Kidney tubule cell (primary cell): ENCODE measurements at regions not wholly inside any gene's neighbourhood (a gene's known extent, or its start where the extent isn't known, plus 50 kb on each side); places are given as distances from the start of the nearest gene placed in this dataset.
A peak's percentile ranks its signal among the peaks of the same experiment; 100 is the strongest.
"Not testable (repeated sequence)": the region's sequence is repeated elsewhere in the genome, so short reads cannot be mapped to it uniquely, and the experiment has no call there.

ENCODE experiments used
- DNase-seq: peaks from one replicate; pipeline ENCODE4 v3.0.0-alpha.2; 2018; ENCODE audit warnings: low spot score

DNA sequence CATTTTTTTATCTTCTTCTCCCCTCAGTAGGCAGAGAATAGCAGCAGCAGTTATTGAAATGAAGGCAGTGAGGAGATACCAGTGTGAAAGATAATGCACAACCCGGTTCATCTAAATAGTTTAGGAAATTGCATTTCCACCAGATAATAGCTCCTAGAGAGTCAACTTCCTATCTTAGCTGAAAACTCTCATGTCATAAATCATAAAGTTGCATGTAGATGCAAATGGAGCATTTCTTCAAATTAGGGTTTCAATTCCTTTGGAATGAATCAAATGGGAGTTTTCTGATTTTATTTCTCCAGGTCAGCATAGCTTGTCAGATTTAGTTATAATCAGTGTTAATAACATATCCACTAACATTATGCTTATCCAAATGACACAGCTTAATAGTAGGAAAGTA, 335.3 kb downstream of the CNTNAP4 start:
- DNase-seq = no peak

DNA sequence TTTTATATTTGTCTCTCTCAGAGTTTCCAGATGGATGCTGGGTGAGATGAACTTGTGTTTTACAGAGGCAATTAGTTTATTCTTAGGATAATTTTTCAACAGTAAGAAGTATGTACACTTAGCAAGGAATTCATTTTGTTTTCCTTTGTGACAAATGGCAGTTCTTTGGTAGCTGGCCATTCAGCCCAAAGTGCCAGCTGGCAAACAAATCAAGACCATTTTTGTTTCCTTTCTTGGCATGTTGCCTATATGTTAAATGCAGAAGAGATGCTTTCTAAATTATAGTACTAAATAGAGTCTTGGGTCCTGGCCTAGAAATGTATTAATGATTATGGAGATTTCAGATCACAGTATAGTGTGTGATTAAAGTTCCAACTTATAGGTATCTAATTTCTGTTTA, 337.1 kb downstream of the CNTNAP4 start:
- DNase-seq = no peak

DNA sequence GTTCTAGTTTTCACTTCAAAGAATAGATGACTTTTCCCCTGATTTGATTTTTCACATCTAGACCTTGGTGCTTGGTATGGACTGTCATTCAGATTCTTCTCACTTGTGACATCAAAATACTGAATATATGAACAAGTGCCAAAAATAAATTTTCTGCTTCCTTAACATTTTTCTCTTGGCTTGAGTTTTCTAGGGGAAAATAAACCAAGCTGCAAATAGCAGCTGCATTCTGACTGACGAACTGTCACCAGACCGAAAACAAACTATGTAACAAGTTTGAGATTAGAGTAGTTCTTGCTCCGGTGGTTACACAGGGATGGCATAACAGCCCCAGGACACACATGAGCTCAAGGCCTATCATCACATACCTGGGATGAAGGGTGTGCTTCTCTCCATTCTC, 345.7 kb downstream of the CNTNAP4 start:
- no peak for DNase-seq

DNA sequence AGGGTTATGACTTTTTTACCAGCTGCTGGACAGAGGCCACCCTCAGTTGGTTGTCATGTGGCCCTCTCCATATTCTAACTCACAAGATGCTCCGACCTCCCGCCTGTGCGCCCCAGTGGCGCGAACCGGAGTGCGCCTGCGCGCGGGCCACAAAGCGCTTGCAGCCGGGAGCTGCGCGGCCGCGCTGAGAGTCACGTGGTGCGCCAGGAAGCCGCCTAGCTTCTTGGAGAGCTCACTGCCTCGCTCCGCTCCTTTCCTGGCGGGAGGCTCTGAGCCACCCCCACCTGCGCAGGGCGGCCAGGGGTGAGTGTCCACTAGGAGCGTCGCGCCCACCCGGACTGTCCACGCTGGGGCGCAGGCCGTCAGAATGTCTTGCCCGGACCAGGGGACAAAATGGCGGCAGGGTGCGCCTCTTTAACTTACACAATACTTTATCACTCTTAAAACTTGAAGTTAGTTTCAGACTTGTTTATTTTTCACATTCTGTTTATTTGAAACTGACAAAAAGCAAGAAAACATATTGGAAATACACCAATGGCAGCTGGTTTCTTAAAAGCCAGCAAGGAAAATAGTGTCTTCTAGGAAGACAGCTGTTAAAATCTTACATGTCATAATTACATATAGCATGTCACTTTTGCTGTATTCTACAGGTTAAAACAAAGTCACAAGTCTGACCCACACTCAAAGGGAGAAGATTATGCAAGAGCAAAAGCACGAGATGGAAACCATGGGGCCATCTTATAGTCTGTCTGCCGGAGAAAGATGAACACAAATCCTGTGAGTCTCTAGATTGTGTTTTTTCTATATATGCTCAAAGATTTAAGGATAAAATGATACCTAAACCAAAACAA, 357.9 kb downstream of the CNTNAP4 start:
- no peak for DNase-seq

DNA sequence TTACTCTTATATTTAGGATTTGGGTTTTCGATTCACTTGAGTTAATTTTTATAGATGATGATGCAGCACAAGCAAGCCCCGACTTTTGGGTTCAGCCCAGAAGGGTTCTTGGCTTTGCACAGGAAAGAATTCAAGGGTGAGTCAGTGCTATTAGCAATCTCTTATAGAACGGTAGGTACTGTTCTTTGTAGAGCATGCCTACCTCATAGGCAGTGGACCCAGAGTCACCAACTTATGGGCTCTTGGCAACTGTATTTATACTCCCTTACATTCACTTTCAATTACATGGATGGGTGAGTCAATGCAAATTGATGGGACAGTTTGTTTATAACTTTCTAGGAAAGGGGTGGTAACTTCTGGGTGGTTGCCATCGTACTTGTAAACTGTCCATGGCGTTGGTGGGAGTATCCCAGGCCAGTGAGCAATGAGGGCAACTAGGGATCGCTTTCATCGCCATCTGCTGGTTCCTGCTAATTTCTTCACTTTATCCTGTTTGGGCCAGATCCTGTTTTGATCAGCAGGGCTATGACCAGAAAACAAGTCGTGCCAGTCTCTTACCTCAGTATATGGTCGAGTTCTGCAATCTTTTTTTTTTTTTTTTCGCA, 362.6 kb downstream of the CNTNAP4 start:
- peak; percentile 34 for DNase-seq

DNA sequence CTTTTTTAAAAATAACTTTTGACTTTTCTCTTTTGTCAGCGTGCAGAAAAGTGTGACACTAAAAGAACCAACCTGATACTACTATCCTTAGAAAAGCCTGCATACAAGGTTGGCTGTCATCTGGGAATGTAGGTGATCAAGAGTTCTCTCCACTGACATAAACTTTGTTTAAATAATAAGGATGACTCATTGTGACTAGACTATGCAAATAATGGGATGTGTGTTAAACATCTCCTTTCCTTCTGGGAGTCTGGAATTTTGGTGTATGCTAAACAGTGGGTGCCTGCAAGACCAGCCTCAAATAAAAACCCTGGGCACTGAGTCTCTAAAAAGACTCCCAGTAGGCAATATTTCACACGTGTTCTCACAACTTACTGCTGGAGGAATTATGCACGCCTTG, 373.4 kb downstream of the CNTNAP4 start:
- DNase-seq = peak; percentile 31

DNA sequence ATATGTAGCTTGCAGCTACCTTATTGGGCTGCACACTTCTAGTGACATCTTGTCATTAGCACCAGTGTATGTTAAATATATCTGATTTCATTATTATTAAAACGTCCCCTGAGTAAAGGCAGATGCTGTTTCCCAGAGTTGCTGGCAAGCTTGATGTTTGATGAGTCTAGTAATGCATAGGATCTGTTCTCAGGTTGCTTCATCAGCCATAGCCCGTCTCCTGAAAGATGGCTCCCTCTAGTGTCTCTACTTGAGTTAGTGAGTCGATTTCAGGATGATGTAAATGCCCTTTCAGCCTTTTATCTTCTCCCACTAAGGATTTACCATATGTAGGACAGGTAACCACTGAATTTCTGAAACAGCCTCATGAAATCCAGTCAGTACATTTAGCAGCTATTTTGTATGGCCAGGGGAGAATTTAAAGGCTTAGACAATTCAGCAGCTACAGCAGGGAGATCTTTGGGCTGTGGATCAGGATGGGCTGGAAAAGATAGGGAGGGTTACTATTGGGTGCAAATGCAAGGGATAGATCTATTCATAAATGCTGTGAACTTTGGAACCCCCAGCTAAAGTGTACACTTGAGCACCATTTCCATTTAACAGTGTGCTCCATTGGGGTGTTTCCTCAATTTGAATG, 376.3 kb downstream of the CNTNAP4 start:
- DNase-seq = peak; percentile 56

DNA sequence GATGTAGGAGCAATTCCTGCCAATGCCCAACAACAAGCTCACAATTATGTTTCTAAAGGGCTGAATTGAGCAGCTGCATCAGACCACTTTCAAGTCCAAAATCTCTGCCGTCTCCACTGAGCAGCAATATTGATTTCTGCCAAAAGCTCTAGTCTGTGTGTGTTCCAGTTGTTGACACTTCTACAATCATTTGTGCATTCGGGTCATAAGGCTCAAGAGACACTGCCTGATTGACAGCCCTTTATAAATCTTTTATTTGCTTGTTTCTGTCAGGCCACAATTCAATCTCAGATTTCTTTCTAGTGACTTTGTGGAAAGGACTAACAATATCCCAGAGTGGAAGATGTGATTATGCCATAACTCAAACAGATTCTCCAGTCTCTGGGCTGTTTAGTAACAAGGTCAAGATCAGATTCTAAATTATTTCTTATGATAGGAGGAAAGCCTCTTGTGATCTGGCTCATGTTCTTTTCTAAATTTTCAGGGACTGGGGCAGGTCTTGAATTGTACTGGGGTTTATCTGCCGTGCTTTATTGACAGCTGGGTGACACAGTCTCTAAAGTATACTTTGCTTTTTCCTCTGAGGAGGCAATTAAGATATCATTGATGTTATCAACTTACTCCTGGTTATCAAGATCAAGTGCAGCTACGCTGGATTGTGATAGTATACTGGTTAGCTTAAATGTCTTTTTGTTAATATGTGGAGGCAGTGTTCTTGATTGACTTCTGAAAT, 377.1 kb downstream of the CNTNAP4 start:
- no peak for DNase-seq

DNA sequence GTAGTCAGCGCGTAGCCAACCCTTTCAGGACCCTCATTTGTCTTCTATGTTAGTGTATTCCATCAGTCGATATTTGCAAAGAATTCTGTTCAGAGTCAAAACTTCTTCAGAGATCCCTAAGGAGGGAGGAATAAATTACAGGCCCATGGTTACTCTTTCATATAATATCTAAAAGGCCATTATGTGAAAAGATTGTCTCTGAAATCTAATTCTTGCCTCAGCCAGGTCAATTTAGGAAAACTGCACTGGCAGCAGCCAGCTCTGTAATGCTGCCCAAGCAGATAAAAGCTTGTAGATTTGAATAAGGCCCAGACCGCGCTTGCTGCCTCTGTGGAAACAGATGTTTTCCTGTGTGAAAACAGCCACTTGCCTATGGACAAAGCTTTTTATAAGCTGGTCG, 379.8 kb downstream of the CNTNAP4 start:
- DNase-seq = no peak

DNA sequence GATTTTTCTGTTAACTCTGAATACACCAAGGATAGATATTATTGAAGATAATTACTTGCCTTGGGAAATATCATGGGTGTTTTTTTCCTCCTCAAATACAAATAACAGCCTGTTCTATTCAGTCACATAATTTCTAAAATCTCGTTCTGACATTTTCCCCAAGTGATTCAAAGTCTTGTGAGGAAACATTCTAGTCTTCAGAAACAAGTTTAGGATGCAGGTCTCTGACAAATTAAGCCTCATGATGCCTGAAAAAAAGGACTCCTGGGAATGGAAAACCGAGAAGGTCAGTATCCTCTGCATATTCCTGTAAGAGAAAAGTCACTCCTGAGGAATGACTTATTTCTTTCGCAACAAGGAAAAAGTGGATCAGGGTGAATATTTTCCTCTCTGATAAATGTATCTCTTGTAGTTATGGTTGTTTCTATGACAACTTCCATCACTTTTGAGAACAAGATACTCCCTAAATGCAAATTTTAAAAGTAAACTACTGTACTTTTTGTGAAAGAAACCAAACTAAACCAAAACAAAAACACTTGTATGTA, 384.6 kb downstream of the CNTNAP4 start:
- DNase-seq = no peak

DNA sequence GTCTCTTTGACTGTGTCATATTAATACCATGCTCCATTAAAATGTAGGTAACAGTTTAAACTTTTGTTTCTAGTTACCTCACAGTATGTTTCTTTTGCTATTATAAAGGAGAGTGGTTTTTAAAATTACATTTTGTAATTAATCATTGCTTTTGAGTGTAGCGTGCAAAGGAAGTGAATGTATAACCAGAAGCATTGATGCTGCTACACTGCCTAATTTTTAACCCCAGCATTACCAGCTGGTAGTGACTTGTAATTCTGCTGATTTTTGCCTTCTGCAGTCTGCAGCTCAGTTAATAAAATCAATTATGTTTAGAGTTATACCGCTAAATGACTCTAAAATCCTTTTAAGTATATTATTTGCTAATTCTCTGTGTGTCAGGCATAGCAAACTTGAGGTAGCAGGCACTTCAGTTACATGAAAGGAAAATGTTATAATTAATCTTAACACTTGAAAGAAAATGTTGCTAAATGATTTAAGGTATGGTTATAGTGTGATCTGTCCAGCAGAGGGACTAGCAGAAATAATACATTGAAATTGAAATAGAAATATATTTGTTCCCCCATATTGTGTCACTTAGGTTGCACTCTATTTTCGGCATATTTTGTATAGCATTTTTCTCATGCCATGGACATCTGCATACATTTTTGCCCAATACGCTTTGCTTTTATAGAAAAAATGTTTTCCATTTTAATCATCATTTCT, 388.5 kb downstream of the CNTNAP4 start:
- no peak for DNase-seq

DNA sequence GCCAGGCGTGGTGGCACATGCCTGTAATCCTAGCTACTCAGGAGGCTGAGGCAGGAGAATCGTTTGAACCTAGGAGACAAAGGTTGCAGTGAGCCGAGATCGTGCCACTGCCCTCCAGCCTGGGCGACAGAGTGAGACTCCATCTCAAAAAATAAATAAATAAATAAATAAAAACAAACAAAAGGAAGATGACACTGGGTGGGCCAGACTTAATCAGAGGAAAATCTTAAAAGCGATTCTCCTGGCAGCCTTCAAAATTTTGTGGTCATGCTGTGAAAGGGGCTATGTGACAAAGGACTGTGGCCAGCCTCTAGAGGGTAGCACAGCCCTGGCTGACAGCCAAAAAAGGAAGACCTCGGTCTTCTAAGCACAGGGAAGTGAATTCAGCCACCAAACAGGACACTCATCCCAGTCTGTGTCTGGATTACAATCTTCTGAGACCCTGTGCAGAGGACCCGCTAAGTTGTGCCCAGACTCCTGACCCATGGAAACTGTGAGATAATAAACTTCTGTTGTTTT, 391.1 kb downstream of the CNTNAP4 start:
- peak; percentile 4 for DNase-seq

DNA sequence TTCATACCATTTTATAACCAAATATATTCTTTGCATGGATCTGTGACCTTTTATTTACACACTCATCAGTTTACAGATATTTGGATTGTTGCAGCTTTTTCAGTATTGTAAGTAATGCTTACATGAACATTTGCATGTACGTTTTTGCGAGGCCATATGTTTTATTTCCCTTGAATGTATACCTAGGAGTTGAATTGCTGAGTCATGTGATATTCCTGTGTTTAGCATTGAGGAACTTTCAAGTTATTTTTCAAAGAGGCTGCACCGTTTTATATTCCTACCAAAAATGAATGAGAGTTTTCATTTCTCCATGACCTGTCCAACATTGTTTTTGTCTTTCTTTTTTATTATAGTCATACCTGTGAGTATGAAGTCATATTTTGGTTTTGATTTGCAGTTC, 392.1 kb downstream of the CNTNAP4 start:
- DNase-seq = no peak

DNA sequence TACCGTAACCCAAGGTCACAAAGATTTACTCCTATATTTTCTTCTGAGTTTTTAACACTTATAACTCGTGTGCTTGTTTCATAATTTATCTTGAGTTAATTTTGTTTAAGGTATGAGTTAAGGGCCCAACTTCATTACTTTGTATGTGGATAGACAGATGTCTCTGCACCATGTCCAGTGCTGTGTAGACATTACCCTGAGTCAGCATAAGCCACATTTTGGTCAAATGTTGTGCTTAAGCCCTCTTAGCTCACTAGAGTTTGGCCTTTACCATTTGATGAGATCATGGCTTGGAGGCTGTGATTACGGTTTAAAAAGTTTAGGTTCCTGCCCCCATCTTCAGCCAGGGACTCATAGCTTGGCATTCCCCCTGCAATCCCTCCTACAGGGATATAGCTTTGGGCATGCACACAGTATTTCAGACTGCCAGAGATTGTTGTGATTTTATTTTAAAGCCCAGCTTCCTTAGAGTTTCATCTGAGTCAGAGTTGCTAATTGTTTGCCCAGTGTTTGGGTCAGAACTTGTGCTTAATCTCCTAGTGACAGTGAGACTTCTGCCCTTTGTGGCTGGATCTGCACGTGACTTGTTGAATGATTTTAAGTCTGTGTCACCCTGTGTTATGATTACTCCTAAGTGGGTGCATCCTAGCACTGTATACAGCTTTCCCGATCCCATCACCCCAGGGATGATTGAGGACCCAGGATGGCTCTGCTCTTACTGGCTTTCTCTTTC, 393.1 kb downstream of the CNTNAP4 start:
- DNase-seq = peak; percentile 49

DNA sequence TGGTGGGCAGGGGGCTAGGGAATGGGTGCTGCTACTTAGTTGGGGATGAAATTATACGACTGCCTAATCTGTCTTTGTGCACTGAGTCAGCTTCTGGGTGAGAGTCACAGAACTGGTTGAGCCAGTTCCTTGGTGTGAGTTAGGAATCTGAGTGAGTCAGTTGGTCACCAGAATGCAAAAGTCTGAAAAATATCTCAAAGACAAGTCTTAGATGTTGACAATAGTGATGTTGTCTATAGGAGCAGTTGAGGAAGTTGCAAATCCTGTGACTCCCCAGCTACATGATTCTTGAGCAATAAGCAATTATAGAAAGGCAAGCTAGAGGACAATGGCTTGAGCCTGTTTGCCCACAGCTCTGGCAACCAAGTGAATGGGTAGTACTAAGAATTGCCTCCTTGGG, 399.2 kb downstream of the CNTNAP4 start:
- DNase-seq = peak; percentile 85

DNA sequence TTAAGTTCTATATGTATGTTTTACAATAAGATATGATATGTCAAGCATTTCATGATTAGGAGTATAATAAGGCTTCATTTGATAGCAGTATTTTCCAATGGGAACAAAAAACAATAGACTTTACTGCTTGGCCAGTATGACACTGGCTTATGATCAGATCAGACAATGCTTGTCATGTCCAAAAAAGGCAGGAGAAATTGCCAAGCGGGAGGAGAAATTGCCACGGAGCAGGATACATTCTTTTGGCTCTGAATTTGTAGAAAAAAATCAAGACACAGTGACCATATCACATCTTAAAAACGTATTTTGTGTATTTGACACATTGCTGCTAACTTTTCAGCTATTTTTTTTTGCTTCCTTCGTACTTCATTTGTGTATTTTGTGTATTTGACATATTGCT, 404.1 kb downstream of the CNTNAP4 start:
- DNase-seq = no peak

DNA sequence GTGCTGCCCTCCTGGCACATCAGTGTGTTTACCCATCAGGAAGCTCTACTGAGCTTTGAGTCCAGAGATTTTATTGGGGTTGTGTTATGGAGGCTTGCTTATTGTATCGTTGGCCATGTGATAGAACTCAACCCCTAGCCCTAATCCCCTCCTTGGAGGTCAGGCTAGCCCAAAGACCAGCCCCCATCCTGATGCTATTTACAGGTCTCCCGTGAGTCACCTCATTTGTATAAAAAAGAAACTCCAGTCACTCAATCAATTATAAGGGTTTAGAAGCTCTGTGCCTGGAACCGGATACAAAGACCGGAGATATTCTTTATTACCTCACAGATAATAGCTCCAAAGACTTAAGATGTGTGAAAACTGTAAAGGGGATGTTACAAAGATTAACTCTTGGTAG, 405.9 kb downstream of the CNTNAP4 start:
- no peak for DNase-seq

DNA sequence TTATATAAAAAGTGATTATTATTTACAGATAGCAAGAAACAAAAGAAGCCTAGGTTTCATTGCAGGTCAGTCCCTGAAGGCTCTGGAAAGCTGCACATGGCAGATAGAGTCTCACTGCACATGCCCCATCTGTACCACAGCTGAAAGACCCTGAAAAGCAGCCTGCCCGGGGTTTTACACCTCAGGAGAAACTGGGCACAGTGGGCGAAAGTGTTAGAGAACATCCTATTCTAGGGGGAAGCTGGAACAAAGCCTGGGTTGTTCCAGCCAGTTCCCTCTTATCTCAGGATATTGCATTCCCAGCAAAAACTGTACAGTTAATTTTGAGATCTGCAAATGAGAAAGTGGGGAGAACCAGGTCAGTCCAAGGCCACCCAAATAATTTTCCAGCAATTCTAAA, 419.7 kb downstream of the CNTNAP4 start:
- DNase-seq = no peak

DNA sequence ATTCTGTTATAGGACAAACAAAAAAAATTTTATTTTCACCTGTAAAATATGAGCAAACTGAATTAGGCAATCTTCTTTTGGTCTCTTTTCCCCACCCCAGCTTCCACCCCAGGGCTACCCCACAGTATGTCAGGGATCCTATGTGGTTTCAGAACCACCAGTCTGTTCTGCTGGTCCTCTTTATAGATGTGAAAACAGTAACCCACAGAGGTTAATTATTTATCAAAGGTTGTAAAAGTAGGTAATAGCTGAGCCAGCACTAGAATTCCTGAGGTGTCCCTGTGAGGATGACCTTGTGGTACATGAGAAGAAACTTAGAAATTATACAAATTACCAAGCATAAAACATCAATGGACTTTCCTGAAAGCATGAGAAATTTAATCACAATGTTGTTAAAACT, 428.7 kb downstream of the CNTNAP4 start:
- DNase-seq = peak; percentile 71

DNA sequence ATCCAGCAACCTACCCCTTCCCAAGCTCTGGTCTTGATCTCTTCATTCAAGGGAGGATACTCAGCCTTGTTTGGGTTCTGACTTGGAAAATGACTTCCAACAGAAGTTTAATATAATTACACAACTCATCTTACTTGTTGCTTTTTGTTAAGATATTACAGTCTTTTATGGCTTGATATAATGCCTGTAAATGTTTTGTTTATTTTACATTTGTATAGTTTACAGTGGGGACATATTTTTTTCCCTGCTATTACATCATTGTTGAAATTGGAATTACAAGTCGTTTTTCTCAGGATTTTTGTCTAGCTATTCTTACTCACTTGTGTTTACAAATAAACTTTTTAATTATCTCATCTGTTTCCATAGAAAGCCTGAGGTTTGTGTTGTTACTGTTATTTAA, 436.0 kb downstream of the CNTNAP4 start:
- no peak for DNase-seq

DNA sequence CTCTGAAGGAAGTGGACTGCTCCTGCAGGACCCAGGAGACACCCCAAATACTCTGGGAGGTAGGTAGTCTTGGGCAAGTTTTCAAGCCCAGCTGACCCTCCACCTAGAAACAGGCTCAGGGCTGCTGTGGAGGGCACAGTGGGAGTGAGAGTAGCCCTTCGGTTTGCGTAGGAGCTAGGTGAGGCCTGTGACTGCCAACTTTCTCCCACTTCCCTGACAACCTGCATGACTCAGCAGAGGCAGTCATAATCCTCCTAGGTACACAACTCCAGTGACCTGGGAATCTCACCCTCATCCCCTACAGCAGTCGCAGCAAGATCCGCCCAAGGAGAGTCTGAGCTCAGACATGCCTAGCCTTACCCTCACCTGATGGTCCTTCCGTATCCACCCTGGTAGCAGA, 439.1 kb downstream of the CNTNAP4 start:
- DNase-seq = not testable (repeated sequence)
